ENCODE measurements at regions not wholly inside any gene's neighbourhood (a gene's known extent, or its start where the extent isn't known, plus 50 kb on each side); places are given as distances from the start of the nearest gene placed in this dataset.

DNA sequence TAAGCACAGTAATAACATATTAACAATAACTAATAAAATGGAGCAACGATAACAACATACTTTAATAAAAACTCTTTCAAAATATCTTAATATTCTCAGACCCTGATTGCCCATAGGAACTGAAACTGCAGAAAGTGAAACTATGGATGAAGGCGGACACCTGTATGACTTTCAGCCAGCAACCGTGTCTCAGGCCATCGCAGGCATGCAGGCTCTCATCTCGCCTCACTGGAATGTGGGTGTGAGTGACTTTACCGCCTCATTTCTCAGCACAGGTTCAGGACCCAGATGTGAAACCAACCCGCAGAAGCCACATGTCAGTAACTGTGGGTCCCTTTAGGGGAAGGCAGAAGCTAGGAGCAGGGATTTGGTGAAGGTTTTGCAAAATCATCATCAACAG lies 539.1 kb downstream of the FAM181B start:
- TF ChIP-seq, protein P1, sequence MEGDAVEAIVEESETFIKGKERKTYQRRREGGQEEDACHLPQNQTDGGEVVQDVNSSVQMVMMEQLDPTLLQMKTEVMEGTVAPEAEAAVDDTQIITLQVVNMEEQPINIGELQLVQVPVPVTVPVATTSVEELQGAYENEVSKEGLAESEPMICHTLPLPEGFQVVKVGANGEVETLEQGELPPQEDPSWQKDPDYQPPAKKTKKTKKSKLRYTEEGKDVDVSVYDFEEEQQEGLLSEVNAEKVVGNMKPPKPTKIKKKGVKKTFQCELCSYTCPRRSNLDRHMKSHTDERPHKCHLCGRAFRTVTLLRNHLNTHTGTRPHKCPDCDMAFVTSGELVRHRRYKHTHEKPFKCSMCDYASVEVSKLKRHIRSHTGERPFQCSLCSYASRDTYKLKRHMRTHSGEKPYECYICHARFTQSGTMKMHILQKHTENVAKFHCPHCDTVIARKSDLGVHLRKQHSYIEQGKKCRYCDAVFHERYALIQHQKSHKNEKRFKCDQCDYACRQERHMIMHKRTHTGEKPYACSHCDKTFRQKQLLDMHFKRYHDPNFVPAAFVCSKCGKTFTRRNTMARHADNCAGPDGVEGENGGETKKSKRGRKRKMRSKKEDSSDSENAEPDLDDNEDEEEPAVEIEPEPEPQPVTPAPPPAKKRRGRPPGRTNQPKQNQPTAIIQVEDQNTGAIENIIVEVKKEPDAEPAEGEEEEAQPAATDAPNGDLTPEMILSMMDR (IDR thresholded peaks at IDR 0.05 in 4 of 5, conservative IDR thresholded peaks at IDR 0.05 in 1 of 5), result no peak
- no peak for TF ChIP-seq POLR2A (IDR thresholded peaks at IDR 0.05)

Data from gastrocnemius medialis (tissue), 4 donors.